ENCODE measurements at regions not wholly inside any gene's neighbourhood (a gene's known extent, or its start where the extent isn't known, plus 50 kb on each side); places are given as distances from the start of the nearest gene placed in this dataset.
"Not testable (repeated sequence)": the region's sequence is repeated elsewhere in the genome, so short reads cannot be mapped to it uniquely, and the experiment has no call there.

DNA sequence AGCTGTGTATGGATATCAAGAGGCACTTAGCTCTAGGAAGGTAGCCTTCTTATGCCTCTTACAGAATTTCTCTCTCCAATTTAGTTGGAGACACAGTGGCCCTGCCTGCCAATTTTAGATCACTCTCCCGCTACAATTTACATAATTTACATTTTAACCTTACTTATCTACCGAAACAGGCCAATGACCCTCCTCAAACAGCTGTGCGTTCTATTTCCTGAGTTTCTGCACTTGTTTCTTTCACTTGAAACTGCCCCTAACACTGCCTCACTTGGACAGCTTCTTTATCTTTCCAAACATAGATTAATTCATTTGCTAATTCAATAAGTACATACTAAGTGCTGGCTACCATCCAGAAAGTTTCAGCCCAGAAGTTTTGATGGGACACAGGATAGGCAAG, 52.9 kb upstream of the HDDC2 start:
- no peak for DNase-seq

DNA sequence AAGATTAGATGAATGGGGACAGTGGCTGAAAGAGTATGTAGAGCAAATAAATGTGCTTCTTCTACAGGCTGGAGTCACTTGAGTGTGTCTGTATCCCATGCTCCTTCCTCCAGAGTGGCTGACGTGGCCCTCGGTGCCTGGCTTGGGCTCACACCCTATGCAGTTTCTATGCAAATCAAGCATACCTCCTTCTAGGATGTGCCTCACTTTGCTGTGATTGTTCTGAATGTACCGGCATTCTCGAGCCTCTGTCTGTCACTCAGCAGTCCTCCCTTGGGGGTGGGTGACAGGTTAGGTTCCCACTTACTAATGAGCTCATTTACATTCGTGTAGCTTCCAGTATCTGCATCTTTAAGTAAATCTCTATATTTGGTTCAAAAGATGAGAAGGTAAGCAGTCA, 55.1 kb upstream of the HDDC2 start:
- no peak for DNase-seq

DNA sequence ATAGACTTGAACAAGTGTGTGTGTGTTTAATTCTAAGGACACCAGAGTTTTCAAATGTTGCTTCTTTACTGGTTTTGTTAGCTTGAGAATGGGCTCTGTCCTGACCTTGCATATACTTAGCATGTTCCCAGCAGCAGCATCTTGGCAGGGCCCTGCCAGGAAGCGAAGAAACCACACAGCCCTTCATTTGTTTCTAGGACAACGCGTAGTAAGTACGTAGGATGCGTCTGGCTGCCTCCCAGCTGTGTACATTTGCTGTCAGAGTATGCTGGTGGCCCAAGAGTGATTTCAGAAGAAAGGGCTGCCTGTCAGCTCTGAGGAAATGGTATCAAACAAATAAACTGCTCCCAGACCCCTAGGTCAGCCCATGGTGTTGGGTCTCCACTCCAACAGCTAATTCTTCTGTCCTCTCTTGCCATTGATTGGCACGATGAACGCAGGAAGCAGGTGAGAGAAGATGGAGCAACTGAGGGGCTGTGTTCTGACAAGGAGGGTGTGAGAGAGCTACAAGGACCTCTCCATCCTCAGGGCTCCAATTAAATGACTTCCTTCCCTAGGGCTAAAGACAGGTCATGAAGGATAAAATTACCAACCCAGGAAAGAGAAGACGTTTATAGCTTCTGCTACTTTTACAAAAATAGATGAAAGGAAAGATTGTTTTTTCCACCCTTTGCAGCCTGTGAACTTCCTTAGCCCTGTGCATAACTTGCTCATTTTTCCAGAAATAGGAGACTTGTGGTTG, 55.9 kb upstream of the HDDC2 start:
- DNase-seq: no peak

DNA sequence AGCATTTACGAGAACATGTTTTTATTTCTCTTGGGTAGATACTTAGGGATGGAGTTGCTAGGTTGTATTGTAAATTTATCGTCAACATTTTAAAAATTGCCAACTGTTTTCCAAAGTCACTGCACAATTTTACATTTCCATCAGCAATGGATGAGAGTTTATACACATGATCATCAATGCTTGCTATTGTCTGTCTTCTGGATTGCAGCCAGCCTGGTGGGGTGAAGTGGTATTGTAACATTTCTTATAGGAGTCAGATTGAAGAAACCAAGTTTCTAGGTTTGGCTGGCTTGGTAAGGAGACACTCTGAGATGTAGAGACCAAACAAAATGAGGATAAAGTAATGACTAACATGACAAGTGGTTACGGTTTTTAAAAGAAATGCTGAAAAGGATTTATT, 57.1 kb upstream of the HDDC2 start:
- DNase-seq: no peak

DNA sequence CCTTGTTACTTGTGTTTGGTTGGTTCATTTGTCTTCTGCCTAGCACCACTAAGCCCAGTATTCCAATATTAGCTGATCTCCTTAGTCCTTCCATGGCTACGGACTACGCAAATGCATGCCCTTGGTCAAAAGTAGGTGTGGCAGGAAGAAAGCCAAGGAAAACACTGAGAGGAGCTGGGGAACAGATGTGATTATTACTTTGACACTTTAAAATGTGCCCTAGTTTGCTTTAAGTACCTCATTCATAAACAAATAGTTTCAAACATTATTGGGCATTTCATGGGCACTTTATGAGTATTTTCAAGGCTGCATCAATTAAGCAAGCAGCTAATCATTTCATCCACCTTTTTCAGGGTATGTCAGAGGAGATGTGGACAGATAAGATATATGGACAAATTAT, 60.1 kb upstream of the HDDC2 start:
- no peak for DNase-seq

DNA sequence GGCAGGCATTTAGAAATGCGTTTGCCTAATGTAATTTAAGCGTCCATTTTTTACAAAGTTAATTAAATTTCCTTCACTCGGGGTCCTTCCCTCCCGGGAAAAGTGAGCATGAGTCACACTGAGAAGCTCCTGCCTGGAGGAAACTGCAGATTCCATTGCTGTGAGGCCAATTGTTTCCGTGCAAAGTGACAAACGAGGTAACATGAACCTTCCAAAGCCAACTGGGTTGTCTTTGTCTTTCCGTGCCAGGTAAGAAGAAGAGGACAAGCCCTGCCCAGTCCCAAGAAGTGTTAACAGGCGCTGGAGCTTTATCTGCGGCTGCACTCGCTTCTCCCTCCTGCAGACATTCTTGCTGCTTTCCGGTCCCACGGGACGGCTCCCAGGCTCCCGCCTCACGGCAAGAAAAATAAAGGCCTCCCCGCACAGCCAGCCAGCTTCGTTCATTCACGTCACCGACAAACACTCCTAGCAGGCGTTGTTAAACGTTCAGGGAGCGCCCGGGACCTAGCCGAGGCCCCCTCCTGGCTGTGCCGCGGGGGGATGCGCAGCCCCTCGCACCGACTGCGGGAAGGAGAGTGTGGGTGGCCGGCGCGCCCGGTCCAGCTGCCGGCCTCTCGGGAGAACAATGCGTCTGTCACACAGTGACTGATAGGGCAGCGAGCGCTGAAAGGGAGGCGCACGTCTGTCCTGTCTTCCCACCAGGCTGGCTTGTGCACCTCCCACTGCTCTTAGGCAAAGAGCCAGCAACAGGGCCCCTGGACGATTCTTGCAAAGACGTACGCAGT, 61.5 kb upstream of the HDDC2 start:
- peak; percentile 16 for DNase-seq

DNA sequence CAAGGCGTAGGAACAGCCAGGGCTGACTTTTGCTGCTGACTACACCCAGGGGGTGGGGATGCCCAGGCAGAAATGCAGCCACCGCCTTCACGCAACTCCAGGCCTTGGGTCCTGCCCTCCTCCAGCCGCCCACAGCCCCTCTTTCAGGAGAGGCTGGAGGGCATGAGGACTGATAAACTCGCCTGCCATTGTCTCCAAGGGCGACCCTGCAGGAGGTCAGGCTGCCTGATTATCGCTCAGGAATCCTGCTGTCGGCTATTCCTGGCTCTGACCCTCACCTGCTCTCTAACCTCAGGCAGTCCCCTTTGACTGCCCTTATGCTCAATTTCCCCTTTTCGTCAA, 62.0 kb upstream of the HDDC2 start:
- DNase-seq: no peak

DNA sequence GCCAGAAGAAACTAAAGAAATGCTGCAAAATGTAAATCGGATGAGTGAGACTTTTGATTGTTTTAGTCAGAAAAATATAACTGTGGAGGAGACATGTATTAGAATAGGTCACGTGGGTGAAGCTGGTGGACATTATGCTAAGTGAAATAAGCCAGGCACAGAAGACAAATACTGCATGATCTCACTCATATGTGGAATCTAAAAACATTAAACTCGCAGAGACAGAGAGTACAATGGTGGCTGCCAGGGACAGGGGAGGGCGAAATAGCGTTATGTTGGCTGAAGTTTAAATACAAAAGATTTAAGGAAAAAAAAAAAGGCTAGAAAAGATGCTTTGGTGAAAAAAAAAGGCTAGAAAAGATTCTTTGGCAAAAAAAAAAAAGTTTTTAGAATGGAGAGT, 63.5 kb upstream of the HDDC2 start:
- DNase-seq: no peak

DNA sequence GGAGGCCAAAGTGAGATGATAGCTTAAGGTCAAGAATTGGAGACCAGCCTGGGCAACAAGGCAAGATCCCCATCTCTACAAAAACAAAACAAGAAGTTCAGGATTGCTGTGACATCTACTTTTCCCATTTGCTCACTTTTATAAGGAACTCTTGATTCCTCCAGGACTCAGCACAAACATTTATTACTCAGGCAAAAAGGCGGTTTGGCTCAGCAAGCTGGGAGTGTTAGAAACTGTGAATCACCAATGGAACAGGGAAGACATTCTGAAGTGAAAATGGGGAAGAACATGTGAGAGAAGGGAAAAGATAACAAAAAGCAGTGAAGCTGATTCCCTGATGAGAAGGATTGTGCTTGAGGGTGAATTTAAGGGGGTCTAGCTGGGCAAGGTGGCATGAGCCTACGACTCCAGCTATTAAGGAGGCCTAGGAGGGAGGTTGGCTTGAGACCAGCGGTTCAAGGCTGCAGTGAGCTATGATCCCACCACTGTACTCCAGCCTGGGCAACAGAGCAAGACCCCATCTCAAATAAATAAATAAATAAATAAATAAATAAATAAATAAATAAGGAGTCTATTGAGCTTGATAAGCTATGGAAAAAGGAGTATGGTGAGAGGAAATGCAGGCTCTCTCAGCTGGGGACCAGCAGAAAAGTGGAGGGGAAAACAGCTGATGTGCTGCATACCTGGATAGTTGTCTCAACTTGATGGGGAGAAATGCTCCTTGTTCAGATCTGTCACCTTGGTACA, 65.4 kb upstream of the HDDC2 start:
- DNase-seq: no peak

DNA sequence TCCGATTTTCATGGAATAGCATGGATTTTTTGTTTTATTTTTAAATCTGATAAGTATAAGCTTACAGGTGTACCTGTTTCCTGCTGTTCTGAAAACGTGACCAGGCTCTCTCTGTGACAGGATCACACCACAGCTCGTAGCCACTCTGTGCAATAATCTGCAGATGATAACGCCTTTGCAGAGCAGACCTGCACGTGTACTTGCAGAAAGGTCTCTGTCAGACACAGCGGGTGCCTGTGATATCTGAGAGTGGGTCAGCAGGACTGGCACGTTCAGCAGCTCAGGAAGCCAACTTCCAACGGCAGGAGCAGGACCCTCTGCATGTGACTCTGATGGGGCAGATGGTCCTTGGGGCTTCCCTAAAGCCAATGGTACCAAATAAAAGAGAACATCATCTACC, 68.6 kb upstream of the HDDC2 start:
- no peak for DNase-seq

DNA sequence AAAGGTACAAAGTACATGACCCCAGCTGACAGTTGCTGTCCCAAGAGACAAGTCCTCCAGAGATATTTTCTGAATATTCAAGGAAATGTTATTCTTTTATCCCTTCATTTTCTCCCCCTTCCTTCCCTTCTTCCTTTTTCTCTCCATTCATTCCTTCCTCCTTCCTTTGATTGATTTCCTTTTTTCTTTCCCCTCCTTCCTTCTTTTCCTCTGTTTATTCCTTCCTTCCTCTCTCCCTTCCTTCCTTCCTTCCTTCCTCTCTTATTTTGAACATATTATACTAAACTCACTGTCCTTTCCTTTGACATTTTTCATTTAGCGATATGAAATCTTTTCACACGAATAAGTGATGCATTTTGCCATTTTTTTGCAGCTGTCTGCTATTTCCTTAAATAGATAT, 73.2 kb upstream of the HDDC2 start:
- no peak for DNase-seq

DNA sequence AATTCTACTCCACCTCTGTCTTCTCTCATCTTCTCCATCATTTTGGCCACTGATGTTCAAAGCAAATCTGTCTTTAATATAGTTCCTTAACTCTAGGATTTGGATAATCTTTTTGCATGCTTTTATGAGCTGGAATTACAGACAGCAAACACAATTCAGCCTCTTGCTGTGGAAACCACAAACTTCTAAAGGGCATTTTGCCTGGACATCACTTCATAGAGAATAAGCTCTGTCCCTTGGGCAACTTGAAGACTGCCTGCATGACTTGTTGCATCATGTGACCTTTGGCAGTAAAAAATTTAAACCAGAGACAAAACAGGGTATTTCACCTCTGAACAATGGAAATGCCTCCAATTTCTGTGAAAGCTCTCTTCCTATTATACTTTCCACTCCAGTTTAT, 74.1 kb upstream of the HDDC2 start:
- no peak for DNase-seq

DNA sequence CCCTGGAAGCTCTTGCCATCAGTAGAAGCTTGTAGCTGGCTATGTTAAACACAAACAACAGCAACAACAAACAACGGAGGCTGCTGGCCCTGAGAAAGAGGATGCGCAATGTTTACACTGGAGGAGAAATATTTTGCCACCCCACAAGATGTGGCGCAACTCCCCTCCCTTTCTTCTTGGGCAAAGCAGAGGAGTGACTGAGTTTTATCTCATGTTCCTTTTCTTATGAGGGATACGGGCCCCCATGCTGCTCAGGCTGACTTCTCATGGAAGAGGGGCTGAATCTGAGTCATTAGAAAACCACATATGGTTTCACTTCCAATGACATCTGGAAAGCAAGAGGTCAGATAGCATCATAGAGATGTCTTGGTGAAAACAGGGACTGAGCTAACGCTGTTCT, 75.9 kb upstream of the HDDC2 start:
- DNase-seq: peak; percentile 10

DNA sequence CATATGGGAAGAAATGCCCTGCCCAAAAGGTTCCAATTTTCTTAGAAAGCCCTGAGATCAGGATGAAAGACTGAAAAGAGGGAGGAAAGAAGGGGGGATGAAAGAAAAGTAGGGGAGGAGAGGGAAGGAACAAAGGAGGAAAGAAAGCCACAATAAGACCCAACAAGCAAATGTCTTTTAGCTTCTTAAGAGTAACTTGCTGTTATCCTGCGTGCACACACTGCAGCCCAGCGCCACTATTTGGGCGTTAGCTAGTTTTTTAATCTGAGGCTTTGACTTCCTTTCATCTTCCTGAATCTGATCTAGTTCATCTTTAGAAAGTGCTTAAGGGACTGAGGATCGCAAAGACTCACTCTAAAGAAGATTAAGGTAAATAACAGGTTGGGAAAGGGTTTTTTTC, 77.4 kb upstream of the HDDC2 start:
- DNase-seq: no peak

DNA sequence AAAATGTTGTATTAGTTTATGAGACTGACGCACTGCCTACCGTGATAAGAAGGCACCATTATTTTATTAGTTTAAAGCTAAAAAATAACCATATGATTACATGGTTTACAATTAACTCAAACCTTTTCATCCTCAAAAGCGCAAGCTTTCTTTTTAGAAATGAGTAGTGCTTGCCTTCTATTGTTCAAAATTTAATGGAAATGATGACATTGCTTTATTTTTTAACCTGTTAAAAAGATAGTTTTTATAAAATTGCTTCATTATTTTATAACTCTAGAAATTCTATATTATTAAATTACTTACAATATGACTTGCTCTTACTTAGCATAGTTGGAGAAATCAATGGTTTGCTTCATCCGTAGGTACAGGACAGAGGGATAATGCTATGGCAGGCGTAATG, 78.7 kb upstream of the HDDC2 start:
- DNase-seq: no peak

DNA sequence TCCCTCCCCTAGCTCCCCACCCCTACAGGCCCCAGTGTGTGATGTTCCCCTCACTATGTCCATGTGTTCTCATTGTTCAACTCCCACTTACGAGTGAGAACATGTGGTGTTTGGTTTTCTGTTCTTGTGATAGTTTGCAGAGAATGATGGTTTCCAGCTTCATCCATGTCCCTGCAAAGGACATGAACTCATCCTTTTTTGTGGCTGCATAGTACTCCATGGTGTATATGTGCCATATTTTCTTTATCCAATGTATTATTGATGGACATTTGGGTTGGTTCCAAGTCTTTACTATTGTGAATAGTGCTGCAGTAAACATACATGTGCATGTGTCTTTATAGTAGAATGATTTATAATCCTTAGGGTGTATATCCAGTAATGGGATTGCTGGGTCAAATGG, 84.6 kb upstream of the HDDC2 start:
- not testable (repeated sequence) for DNase-seq

DNA sequence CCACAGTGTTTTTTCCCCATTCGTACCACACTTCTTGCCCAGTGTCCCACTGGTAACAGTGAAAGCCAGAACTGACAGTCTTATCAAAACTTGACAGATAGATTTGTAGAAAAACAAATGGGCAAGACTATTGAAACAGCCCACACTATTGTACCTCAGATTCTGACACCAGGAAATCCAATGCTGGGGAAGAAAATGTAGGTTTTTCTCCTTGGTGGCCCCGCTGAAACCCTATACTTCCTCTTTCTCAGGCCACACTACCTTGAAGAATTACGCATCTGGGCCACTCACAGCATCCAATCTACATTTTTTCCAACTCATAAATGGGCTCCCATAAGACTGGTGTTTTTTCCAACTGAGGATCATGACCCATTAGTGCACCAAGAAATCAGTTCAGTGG, 90.9 kb upstream of the HDDC2 start:
- no peak for DNase-seq

DNA sequence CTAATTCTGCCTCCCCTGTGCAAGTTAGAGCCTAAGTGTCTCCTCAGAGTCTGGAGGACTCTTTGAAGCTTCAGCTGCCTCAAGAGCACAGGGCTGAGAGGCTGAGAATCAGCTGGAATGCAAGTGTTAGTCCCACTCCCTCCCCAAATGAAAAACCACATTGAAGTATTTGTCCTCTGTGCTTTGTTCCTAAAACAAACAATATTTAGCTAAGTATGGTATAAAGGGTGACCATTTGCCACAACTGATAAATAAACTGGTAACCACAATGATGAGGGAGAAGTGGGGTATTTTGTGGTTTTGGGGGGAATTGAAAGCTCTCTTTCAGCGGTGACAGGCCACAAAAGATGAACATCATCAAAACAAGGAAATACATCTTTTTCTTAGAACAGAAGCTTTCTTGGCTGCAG, 91.7 kb upstream of the HDDC2 start:
- DNase-seq: no peak

DNA sequence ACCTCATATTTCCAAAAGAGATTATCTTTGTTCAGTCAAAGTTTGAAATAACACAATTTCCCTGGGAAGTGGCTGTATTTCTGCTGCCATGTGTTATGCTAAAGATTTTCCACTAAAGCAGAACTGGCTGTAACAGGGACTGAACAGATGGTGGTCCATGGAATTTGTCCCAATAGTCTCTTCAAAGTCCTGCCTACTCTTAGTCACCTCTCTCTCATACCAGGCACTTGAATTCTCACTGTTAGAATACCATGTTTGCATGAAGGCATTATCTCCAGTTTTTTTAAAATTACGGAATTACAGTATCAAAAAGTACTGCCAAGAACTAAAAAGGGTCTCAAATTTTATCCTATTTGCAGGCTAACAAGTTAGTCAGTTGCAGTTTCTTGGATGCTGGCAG, 105.0 kb upstream of the HDDC2 start:
- DNase-seq: no peak

DNA sequence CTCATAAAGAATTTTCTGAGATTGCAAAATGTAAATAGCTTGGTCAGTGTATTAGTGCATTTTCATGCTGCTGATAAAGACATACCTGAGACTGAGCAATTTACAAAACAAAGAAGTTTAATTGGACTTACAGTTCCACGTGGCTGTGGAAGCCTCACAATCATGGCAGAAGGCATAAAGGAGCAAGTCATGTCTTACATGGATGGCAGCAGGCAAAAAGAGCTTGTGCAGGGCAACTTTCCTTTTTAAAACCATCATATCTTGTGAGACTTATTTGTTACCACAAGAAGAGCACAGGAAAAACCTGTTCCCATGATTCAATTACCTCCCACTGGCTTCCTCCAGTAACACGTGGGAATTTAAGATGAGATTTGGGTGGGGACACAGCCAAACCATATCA, 112.7 kb upstream of the HDDC2 start:
- no peak for DNase-seq

DNA sequence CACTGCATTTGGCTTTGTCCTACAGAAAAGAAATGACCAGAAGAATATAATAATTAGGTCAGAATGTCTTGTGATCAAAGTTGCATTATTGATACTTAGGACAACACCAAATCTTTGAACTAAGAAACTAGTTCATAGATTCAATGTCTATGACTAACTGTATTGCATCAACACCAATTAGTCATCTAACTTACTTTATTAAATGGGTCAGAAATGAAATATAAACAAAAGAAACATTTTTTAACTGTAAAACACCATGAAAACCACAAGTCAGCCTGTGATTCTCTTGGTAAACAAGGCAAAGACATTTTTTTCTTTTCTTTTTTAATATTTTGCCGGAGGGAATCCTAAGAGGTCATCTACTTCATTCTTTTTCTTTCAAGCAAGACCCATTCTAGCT, 114.1 kb upstream of the HDDC2 start:
- no peak for DNase-seq

DNA sequence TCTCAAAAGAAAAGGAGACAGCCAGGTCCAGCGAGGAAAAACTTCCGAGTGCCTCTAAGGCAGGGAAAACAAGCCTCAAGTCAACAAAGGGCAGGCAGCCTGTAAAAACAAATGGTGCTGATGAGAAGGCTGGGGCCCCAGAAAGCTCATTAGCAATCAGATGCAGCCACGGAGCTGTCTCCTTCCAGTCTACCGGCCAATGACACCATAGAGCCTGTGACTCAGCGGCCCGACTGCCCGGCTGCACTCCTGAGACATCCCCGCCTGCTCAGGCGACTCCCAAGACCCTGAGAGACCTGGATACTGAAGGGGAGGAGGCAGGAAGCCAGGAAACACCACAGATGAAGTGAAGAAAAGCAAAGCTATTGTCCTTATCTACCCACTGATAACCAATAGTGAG, 120.1 kb upstream of the HDDC2 start:
- DNase-seq: no peak

DNA sequence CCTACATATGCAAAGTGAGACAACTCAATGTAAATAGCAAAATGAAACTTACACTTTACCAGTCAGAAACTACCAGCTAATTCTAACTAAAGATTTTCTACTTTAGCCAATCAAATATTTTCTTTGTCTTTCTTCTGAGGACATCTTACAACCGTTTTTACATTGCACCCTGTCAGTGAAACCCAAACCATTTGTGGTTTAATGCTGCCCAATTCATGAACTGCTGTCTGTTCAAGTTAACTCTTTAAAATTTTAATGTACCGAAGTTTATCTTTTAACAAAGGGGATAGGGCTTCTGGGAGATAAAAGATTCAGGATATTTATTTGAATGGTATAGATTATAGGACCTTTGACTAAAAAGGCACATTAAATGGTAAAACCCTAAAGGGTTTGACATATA, 121.3 kb upstream of the HDDC2 start:
- DNase-seq: no peak

DNA sequence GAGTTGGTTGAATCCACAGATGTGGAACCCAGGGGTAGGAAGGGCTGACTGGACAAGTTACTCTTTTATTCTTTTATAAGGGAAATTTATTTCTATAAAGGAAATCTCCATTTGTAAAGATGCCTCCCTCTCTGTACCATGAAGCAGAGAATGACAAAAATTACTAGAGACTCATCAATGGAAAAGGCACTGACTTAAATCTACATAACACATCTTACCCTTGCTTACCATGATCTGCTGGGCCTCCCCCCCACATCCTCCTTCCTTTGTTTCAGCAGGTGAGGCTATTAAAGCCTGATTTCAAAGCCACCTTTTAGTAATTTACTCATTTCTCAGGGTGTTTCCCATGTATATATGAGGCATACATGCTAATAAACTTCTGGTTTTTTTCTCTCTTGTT, 130.2 kb upstream of the HDDC2 start:
- DNase-seq: no peak
